GM21786 (cell line): ENCODE measurements at regions not wholly inside any gene's neighbourhood (a gene's known extent, or its start where the extent isn't known, plus 50 kb on each side); places are given as distances from the start of the nearest gene placed in this dataset.
"Not testable (repeated sequence)": the region's sequence is repeated elsewhere in the genome, so short reads cannot be mapped to it uniquely, and the experiment has no call there.

Experiments used
- ATAC-seq: cut with Tn5 transposase; IDR thresholded peaks from one replicate; pipeline ENCODE4 v1.9.1; 2021; ENCODE audit not compliant: unreplicated experiment

- peak; percentile 77 for ATAC-seq
Observed at GRCh38 chr3:138890555-138891187, 55.9 kb upstream of the PIK3CB start.

GRCh38 chr3:138889792-138890191 lies 55.1 kb upstream of the PIK3CB start:
- ATAC-seq, result no peak

- ATAC-seq, result no peak
Observed at GRCh38 chr3:138888560-138888959, 53.8 kb upstream of the PIK3CB start.

- ATAC-seq, result not testable (repeated sequence)
Observed at GRCh38 chr3:138886096-138886495, 51.4 kb upstream of the PIK3CB start.
